ENCODE measurements at regions not wholly inside any gene's neighbourhood (a gene's known extent, or its start where the extent isn't known, plus 50 kb on each side); places are given as distances from the start of the nearest gene placed in this dataset.

GRCh38 chr15:69551391-69552056, 98.9 kb downstream of the RPLP1 start:
- H3K36me3 Mint-ChIP-seq: peaks cover 6% of the 10 kb centered on the region in 3 donors
- no peak overlapping the region for H3K27ac Mint-ChIP-seq
- peaks cover 12 to 20% of the 10 kb centered on the region in 2 donors for H3K4me1 Mint-ChIP-seq
- H3K9me3 Mint-ChIP-seq: peaks cover 0 to 12% (median 0%) of the 10 kb centered on the region in 6 donors
- peaks cover 4 to 8% (median 7%) of the 10 kb centered on the region in 3 donors for H3K27me3 Mint-ChIP-seq (ENCODE audit: low read depth in 3 of 3)
- peak overlapping the region in 1 of 5 donors; percentile 55 for H3K4me3 Mint-ChIP-seq
- DNase-seq: no peak

DNA sequence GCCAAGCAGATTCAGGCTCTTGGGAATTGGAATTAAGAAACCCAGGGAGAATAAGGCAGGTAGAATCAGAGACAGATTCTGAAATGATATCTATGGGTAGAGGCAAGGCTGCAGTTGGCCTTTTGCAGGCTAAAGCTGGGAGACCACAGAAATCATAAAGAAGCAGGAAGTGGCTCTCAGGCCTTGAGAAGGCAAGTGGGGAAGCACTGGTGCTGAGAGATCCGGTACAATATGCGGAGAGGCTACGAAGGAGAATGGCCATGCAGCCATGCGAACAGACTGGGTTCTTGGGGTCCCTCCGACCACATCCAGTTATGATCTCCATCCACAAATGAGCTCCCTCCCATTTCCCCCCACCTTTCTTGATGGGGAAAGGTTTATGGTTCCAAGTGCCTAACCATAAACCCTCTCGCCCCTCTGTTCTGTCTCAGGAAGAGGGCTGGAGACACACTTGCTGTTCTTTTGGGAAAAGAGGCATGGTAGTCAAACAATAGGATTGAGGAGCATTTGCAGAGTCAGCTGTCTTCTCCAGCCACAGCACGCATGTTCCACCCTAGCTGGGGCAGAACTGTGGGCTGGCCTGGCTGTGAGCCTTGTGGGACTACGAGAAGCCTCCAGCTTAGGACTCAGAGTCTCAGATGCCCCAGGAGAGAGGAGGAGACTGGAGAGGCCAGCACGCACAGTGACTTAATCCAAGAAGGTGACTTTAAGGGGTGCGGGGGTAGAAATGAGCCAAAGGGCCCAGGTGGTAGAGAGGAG, 99.6 kb downstream of the RPLP1 start:
- peak overlapping the region in 2 of 5 donors; percentile 35 to 55 for H3K4me3 Mint-ChIP-seq

DNA sequence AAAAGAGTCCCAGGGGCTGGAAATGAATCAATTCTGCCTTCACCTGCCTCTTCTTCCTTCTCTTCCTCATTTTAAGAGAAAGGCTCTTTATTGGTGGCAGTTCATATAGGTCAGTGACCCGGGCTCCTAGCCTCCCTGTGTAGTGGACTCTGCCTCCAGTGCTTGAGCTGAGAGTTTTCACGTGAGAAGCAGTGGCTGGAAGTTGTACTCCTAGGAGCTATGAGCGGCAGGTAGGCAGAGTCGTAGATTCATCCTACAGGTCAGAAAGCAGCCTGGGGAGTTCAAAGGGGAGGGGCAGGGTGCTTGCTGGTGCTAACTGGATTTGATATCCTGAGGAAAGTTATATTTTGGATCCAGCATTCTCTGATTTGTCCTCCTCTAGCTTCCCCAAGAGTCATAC, 101.1 kb downstream of the RPLP1 start:
- H3K4me1 Mint-ChIP-seq: peaks cover 12 to 20% of the 10 kb centered on the region in 2 donors
- H3K9me3 Mint-ChIP-seq: peaks cover 0 to 12% (median 0%) of the 10 kb centered on the region in 6 donors
- H3K27me3 Mint-ChIP-seq (ENCODE audit: low read depth in 3 of 3): peaks cover 4 to 7% (median 6%) of the 10 kb centered on the region in 3 donors
- no peak overlapping the region for H3K4me3 Mint-ChIP-seq
- H3K27ac Mint-ChIP-seq: no peak overlapping the region
- peaks cover 3 to 6% (median 6%) of the 10 kb centered on the region in 3 donors for H3K36me3 Mint-ChIP-seq
- DNase-seq: no peak

More for the DNA sequence above, 99.6 kb downstream of the RPLP1 start:
- H3K36me3 Mint-ChIP-seq: peaks cover 6% of the 10 kb centered on the region in 3 donors
- peaks cover 12 to 20% of the 10 kb centered on the region in 2 donors for H3K4me1 Mint-ChIP-seq
- H3K27ac Mint-ChIP-seq: no peak overlapping the region
- H3K9me3 Mint-ChIP-seq: peaks cover 0 to 12% (median 0%) of the 10 kb centered on the region in 6 donors
- DNase-seq: peak in 1 of 3 donors; percentile 20
- peaks cover 4 to 9% (median 6%) of the 10 kb centered on the region in 3 donors for H3K27me3 Mint-ChIP-seq (ENCODE audit: low read depth in 3 of 3)

DNA sequence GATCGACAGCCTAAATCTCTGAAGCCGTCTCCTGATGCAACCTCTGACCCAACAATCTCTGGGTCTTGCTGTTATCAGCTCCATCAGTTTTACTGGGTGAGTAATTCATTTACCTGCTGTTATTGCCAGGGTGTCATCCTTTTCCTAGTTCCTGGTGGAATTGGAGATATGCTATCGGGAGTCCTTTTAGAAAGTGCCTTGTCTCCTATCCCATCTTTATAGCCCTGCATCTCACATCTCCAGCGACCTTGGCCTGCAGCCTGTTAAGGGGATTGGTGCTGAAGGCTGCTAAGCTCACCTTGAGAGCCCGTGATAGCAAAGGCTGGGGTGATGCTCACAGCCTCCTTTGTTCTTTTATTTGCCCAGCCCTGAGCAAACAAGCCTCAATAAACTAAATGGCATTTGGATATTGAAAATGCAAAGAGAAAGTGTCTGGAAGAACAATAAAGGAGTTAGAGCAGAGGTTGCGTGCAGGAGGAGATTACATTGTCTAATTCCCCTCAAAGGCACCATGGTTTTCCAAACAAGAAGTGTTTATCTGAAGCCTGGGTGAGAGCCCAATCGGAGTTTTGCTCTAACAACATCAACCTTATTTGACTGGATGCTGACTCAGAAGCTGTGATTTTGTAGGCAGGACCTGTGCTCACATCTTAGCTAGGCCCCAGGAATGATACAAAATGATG, 101.8 kb downstream of the RPLP1 start:
- H3K9me3 Mint-ChIP-seq: peaks cover 0 to 12% (median 0%) of the 10 kb centered on the region in 6 donors
- H3K27me3 Mint-ChIP-seq (ENCODE audit: low read depth in 3 of 3): peaks cover 4 to 6% (median 6%) of the 10 kb centered on the region in 3 donors
- peaks cover 3 to 6% (median 6%) of the 10 kb centered on the region in 3 donors for H3K36me3 Mint-ChIP-seq
- peaks cover 12 to 20% of the 10 kb centered on the region in 2 donors for H3K4me1 Mint-ChIP-seq
- H3K4me3 Mint-ChIP-seq: no peak overlapping the region
- DNase-seq: no peak
- no peak overlapping the region for H3K27ac Mint-ChIP-seq

DNA sequence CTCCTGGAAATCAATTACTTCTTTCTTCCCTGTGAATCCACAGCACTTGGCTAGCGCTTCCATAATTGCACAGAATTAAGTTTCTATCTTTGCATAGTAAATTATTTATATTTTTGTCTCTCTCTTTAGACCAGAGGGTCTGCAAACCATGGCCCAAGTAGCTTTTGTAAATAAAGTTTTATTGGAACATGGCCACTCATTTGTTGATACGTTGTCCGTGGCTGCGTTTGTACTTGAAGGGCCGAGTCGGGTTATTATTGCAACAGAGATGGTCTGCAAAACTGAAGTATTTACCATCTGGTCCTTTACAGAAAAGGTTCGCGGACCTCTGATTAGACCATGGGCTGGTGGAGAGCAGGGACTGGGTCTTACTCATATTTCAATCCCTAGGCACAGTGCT, 102.5 kb downstream of the RPLP1 start:
- Mint-ChIP-seq H3K4me3 (no peak overlapping the region), H3K4me1 (peaks cover 12 to 20% of the 10 kb centered on the region in 2 donors), H3K27ac (no peak overlapping the region), H3K27me3 (ENCODE audit: low read depth in 3 of 3) (peaks cover 4 to 6% (median 4%) of the 10 kb centered on the region in 3 donors), H3K9me3 (peaks cover 0 to 12% (median 0%) of the 10 kb centered on the region in 6 donors), H3K36me3 (peaks cover 3 to 6% (median 6%) of the 10 kb centered on the region in 3 donors)
- DNase-seq: no peak

DNA sequence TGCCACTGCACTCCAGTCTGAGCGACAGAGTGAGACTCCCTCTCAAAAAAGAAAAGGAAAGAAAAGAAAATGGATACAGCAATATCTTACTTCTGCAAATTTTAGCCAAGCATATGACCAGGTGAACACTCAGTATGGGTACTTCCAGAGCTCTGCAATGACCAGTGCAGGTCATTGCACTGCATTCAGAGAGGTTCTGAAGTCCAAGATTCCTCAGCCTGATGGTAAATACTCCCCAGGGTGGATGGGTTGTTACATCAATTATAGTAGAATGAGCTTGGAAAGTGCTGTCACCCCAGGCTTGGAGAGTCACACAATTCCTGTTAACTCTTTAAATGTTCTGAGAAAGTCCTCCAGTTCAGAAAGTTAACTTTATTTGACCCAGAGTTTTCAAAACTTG, 103.7 kb downstream of the RPLP1 start:
- Mint-ChIP-seq H3K36me3 (peaks cover 3% of the 10 kb centered on the region in 3 donors), H3K27ac (no peak overlapping the region), H3K4me1 (peaks cover 12 to 18% of the 10 kb centered on the region in 2 donors), H3K27me3 (ENCODE audit: low read depth in 3 of 3) (peaks cover 2 to 9% (median 4%) of the 10 kb centered on the region in 3 donors), H3K4me3 (no peak overlapping the region), H3K9me3 (peaks cover 0 to 8% (median 0%) of the 10 kb centered on the region in 6 donors)
- DNase-seq: no peak

DNA sequence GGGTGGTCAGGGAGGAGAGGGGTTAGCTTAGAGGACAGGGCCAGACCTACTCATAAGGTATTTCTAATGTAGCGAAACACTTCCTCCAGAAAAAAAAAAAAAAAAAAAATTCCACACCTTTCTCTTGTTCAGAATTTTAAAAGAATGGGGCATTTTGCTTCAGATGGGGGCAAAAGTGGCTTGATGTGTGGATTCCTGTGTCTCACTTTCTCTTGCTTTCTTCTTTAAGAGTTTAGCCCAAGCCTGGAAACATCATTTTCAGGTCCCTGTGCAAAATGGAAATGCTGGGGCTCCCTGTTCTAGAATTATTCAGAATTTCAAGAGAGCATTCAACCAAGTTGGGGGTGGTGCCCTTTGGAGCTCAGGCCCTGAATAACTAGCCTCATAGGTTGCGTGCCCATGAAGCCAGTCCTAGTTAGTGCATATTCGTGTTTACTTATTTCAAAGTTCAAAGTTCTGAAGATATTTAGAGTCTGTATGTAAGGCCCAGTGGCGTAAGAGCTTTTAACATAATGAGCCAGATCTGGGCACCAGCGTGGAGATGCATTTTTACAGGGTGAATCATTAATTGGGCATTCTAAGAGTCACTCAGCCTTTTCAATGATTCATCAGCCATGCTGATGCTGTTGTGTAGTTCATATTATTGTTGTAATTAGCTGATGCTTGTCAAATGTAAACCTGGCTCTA, 104.5 kb downstream of the RPLP1 start:
- peaks cover 2 to 13% (median 4%) of the 10 kb centered on the region in 3 donors for H3K27me3 Mint-ChIP-seq (ENCODE audit: low read depth in 3 of 3)

GRCh38 chr15:69557707-69558409, 105.2 kb downstream of the RPLP1 start:
- Mint-ChIP-seq H3K27me3 (ENCODE audit: low read depth in 3 of 3) (peaks cover 2 to 16% (median 4%) of the 10 kb centered on the region in 3 donors), H3K4me1 (peaks cover 2 to 3% of the 10 kb centered on the region in 2 donors), H3K9me3 (no peaks in the 10 kb centered on the region), H3K36me3 (peaks cover 0 to 3% (median 0%) of the 10 kb centered on the region in 3 donors), H3K27ac (no peak overlapping the region), H3K4me3 (no peak overlapping the region)
- no peak for DNase-seq

More for the DNA sequence above, 104.5 kb downstream of the RPLP1 start:
- peaks cover 9 to 10% of the 10 kb centered on the region in 2 donors for H3K4me1 Mint-ChIP-seq
- H3K9me3 Mint-ChIP-seq: peaks cover 0 to under 1% (median 0%) of the 10 kb centered on the region in 6 donors
- H3K36me3 Mint-ChIP-seq: peaks cover 0 to 3% (median 0%) of the 10 kb centered on the region in 3 donors
- DNase-seq: no peak
- H3K27ac Mint-ChIP-seq: no peak overlapping the region
- no peak overlapping the region for H3K4me3 Mint-ChIP-seq

DNA sequence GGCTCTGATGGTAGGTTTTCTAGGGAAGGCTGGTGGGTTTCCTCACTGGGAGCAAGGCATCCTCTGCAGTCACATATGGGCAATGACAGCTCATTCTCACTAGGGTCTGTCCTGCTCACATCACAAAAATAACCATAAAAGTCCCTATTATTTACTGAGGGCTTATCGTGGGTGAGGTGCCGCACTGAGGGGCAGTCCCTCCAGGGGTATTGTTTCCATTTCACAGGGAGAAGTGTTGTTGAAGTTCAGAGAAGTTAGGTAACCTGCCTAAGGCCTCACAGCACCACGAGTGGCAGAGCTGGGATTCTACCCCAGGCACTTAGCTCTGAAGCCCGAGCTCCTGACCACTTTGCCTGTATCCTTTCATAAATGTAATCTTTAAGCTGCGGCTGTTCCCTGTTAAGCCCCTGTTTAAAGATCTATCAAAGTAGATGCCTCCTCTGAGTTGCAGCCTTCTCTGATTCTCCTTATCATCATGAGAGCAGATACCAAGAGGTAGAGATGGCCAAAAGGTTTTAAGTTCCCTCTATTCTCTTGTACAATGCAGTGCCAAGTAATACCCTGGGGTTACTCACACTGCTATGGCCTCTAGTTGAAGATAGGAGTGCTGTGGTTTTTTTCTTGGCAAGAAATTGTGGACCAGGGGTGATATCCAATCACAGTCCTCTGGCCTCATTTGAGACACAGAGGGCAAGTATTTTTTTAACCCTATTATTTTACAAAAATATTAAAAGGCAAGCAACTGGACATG, 107.0 kb downstream of the RPLP1 start:
- DNase-seq: no peak
- H3K4me3 Mint-ChIP-seq: no peak overlapping the region
- peaks cover 0 to 16% (median 0%) of the 10 kb centered on the region in 3 donors for H3K27me3 Mint-ChIP-seq (ENCODE audit: low read depth in 3 of 3)
- H3K9me3 Mint-ChIP-seq: no peaks in the 10 kb centered on the region
- H3K27ac Mint-ChIP-seq: no peak overlapping the region
- H3K4me1 Mint-ChIP-seq: no peaks in the 10 kb centered on the region
- H3K36me3 Mint-ChIP-seq: peaks cover 0 to 3% (median 0%) of the 10 kb centered on the region in 3 donors

DNA sequence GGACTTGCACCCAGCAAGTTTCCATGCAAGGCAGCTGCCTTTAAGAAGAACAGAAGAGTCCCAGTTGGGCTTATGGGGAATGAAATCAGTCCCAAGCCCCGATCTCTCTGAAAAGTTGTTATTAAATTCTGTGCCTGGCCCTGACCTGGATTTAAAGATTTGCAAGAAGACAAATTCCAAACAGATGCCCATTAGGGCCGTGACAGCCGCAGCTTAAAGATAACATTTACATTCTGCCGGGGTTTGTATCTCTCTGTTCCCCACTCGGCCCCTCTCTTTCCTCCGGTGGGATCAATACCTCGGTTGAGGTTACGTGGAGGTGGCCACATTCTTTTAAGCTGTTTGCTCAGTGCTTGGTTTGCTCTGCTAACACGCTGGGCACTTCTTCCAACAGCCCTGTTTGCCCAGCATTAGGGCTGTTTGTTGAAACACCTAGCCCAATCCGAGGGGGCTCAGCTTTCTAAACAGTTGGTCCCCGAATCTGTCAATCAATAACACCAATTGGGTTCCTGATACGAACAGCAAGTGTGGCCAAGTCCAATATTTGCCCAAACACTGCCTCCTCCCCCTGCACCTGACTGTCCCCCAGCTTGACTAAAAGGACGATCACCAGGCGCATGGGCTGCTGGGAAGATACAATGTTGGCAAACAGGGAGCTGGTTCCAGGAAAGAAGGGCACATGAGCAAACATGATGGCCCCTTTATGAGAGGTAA, 108.6 kb downstream of the RPLP1 start:
- Mint-ChIP-seq H3K4me3 (no peak overlapping the region), H3K36me3 (no peaks in the 10 kb centered on the region), H3K27ac (no peak overlapping the region), H3K4me1 (no peaks in the 10 kb centered on the region), H3K9me3 (no peaks in the 10 kb centered on the region), H3K27me3 (ENCODE audit: low read depth in 3 of 3) (peaks cover 0 to 16% (median 0%) of the 10 kb centered on the region in 3 donors)
- no peak for DNase-seq

DNA sequence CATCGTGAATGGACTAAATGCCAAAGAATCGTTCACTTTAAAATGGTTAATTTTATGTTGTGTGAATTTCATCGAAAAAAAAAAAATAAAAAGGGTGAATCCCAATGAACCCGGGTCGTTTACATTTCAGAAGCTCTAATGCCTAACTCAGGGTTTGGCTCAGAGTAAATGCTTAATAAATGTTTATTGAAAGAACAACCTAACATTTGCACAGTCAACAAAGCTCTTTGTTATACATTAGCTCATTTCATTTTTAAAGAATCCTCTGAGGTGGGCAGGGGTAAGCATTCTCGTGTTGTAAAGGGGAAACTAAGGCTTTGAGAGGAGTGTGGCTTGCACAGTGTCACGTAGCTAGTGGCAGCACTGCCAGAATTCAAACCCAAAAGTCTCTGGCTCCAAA, 109.5 kb downstream of the RPLP1 start:
- Mint-ChIP-seq H3K4me1 (no peaks in the 10 kb centered on the region), H3K4me3 (no peak overlapping the region), H3K27me3 (ENCODE audit: low read depth in 3 of 3) (peaks cover 0 to 15% (median 0%) of the 10 kb centered on the region in 3 donors), H3K27ac (no peak overlapping the region), H3K36me3 (no peaks in the 10 kb centered on the region), H3K9me3 (no peaks in the 10 kb centered on the region)
- DNase-seq: no peak

DNA sequence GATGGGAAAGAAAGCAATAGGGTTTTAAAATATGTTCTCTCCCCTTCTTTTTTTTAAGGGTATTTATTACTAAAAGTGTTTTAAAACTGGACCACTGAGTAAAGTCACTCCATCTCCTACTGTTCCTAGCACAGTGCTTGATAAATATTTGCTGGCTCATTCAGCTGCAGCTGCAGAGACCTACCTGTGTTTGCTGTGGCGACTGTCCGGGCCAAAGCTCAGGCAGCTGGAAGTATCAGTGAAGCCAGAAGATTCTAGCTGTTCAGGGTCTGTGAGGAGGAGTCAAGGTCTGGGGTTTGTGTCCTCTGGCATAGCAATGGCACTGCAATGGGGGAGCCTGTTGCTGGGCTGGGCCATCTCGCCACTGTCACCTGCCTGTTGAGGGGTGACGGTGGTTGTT, 109.9 kb downstream of the RPLP1 start:
- Mint-ChIP-seq H3K36me3 (no peaks in the 10 kb centered on the region), H3K4me1 (no peaks in the 10 kb centered on the region), H3K9me3 (no peaks in the 10 kb centered on the region), H3K4me3 (no peak overlapping the region), H3K27ac (no peak overlapping the region), H3K27me3 (ENCODE audit: low read depth in 3 of 3) (peaks cover 0 to 13% (median 0%) of the 10 kb centered on the region in 3 donors)
- no peak for DNase-seq

Measured in immature natural killer cell (primary cell).